GM23338 (cell line): ENCODE measurements at regions not wholly inside any gene's neighbourhood (a gene's known extent, or its start where the extent isn't known, plus 50 kb on each side); places are given as distances from the start of the nearest gene placed in this dataset.

ENCODE experiments used
- ATAC-seq: fragments of 200-7000 bp; cut with Tn5 transposase; 3 replicates; pipeline ENCODE4 v1.9.1; 2020
- DNase-seq: peaks from one replicate; pipeline ENCODE4 v3.0.0-alpha.2; 2015; ENCODE audit warnings: low spot score
- H2AFZ ChIP-seq: fragments of 200-600 bp; sonication (generic); 2 replicates; pipeline ENCODE4 v1.8.0; 2016; ENCODE audit warnings: antibody characterized with exemption, mild to moderate bottlenecking, moderate library complexity
- H3F3A ChIP-seq: fragments of 200-600 bp; sonication (generic); replicated peaks from 2 replicates; pipeline ENCODE4 v1.8.0; 2017; ENCODE audit warnings: antibody characterized with exemption, mixed run types, low read depth
- H3K27ac ChIP-seq: fragments of 200-600 bp; sonication (generic); 2 replicates; pipeline ENCODE4 v1.6.1; 2016; ENCODE audit warnings: low read depth
- H3K27me3 ChIP-seq: fragments of 200-600 bp; sonication (generic); 2 replicates; pipeline ENCODE4 v1.8.0; 2016; ENCODE audit warnings: mild to moderate bottlenecking, mixed run types, moderate library complexity; ENCODE audit not compliant: insufficient read depth
- H3K36me3 ChIP-seq: fragments of 200-600 bp; sonication (generic); 2 replicates; pipeline ENCODE4 v1.8.0; 2016; ENCODE audit warnings: mild to moderate bottlenecking; ENCODE audit not compliant: insufficient read depth
- H3K4me1 ChIP-seq: fragments of 200-600 bp; sonication (generic); 2 replicates; pipeline ENCODE4 v1.8.0; 2016; ENCODE audit warnings: mild to moderate bottlenecking, moderate library complexity; ENCODE audit not compliant: insufficient read depth
- H3K4me2 ChIP-seq: fragments of 200-600 bp; sonication (generic); 2 replicates; pipeline ENCODE4 v1.7.1; 2017; ENCODE audit warnings: mixed run types
- H3K4me3 ChIP-seq: fragments of 200-600 bp; sonication (generic); 2 replicates; pipeline ENCODE4 v1.6.1; 2016; ENCODE audit warnings: mixed run types
- H3K79me2 ChIP-seq: fragments of 200-600 bp; sonication (generic); replicated peaks from 2 replicates; pipeline ENCODE4 v1.8.0; 2017; ENCODE audit warnings: mild to moderate bottlenecking; ENCODE audit not compliant: insufficient read depth
- H3K9me2 ChIP-seq: fragments of 200-600 bp; sonication (generic); 2 replicates; pipeline ENCODE4 v1.8.0; 2017; ENCODE audit not compliant: insufficient read depth
- H4K20me1 ChIP-seq: fragments of 200-600 bp; sonication (generic); replicated peaks from 2 replicates; pipeline ENCODE4 v1.8.0; 2017; ENCODE audit warnings: mild to moderate bottlenecking; ENCODE audit not compliant: insufficient read depth
- H3K27ac Mint-ChIP-seq: 2 replicates; pipeline ENCODE4 v1.8.0; 2020; ENCODE audit warnings: inconsistent platforms, mild to moderate bottlenecking, moderate library complexity, mixed read lengths
- H3K27me3 Mint-ChIP-seq: 3 replicates; pipeline ENCODE4 v1.8.0; 2022; ENCODE audit warnings: low read depth, mild to moderate bottlenecking, moderate library complexity, mixed read lengths, inconsistent platforms; ENCODE audit not compliant: insufficient read depth, poor library complexity
- H3K36me3 Mint-ChIP-seq: 3 replicates; pipeline ENCODE4 v1.8.0; 2021; ENCODE audit warnings: low read depth, mild to moderate bottlenecking, inconsistent platforms, moderate library complexity, mixed read lengths
- H3K4me1 Mint-ChIP-seq: 3 replicates; pipeline ENCODE4 v1.8.0; 2020; ENCODE audit warnings: mild to moderate bottlenecking, inconsistent platforms, mixed read lengths
- H3K4me3 Mint-ChIP-seq: 3 replicates; pipeline ENCODE4 v1.8.0; 2021; ENCODE audit warnings: moderate library complexity, mild to moderate bottlenecking, inconsistent platforms, mixed read lengths
- H3K9me3 Mint-ChIP-seq: 3 replicates; pipeline ENCODE4 v1.8.0; 2020; ENCODE audit warnings: moderate library complexity, mild to moderate bottlenecking, inconsistent platforms, mixed read lengths
- CREB1 ChIP-seq: fragments of 250-450 bp; sonication (Bioruptor Pico); IDR thresholded peaks from 2 replicates; pipeline ENCODE4 v1.5.0; 2020; ENCODE audit warnings: low read depth, mild to moderate bottlenecking, moderate library complexity
- EZH2 ChIP-seq: fragments of 200-600 bp; sonication (generic); IDR thresholded peaks from one replicate; pipeline ENCODE4 v1.8.0; 2017; ENCODE audit warnings: antibody characterized with exemption, mild to moderate bottlenecking, low read depth; ENCODE audit not compliant: unreplicated experiment
- EZH2phosphoT487 ChIP-seq: fragments of 200-600 bp; sonication (generic); IDR thresholded peaks from one replicate; pipeline ENCODE4 v1.8.1; 2018; ENCODE audit warnings: antibody characterized with exemption; ENCODE audit not compliant: unreplicated experiment
- JUNB ChIP-seq: IDR thresholded peaks from one replicate; pipeline ENCODE4 v1.6.1; 2016; ENCODE audit warnings: antibody characterized with exemption; ENCODE audit not compliant: unreplicated experiment
- NANOG ChIP-seq: IDR thresholded peaks from 2 replicates; pipeline ENCODE4 v1.6.1; 2016; ENCODE audit warnings: antibody characterized with exemption, borderline replicate concordance
- STAT1 ChIP-seq: IDR thresholded peaks from one replicate; pipeline ENCODE4 v1.6.1; 2016; ENCODE audit warnings: antibody characterized with exemption; ENCODE audit not compliant: unreplicated experiment
- ZNF331 ChIP-seq: fragments of 250-450 bp; sonication (Bioruptor Pico); IDR thresholded peaks from 2 replicates; pipeline ENCODE4 v1.5.0; 2020; ENCODE audit warnings: low read depth, mild to moderate bottlenecking, moderate library complexity
- TF ChIP-seq, protein P1 (sequence below): fragments of 250-450 bp; sonication (Bioruptor Pico); IDR thresholded peaks from 2 replicates; pipeline ENCODE4 v1.5.0; 2020; ENCODE audit warnings: mild to moderate bottlenecking, moderate library complexity
- TF ChIP-seq, protein P2 (sequence below): IDR thresholded peaks from 2 replicates; pipeline ENCODE4 v1.6.1; 2016; ENCODE audit warnings: antibody characterized with exemption

DNA sequence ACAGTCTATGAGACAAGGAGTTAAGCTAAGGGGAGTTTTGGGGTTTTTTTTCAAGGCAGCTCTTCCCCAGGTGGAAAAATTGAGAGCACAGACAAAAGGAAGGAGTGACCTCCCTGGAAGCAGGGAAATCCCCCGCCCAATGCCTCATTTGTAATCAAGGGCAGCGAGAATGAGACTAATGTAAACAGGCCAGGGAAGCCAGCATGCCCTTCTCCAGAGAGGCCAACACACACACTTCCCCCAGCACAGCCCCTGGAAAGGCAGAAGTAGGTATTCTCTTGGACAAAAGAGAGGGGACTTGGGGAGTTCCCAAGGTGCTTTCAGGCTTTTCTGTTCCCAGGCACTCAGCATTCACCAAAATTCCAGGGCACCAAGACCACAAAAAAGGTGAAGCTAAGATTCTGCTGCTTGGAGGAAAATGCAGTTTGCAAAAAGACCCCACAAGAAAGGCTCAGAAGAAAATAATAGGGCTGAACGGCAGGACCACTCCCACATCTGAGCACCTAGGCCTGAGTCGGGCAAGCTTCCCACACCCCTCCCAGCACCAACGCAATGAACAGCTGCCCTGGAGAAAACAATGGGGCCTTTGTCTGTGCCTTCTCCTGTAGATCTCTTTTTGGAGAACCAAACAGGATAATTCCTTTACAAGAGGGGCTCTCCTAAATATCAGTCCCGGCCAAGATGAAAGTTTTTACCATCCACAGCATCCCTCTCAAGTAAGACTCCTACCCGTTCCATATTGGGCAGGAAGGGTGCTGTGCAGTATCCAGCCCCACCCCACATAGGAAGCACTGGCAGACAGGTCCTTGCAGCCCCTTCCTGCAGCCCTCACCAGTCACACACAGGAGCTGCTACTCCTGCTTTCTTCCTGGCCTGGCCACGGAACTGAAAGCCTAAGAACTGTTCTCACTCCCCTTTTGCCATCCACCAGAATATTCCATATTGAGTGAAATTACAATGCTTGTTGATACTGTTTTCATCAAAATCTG is 70.7 kb upstream of the AKIP1 start:
- peak; percentile 50 for DNase-seq
- no peak overlapping the region; the same call in 1 of the 2 replicates for H3K4me3 ChIP-seq
- Mint-ChIP-seq H3K27ac (peak overlapping the region; percentile 61), H3K4me1 (peaks cover 30% of the 10 kb centered on the region), H3K27me3 (peaks cover 11% of the 10 kb centered on the region), H3K9me3 (no peaks in the 10 kb centered on the region), H3K4me3 (peak overlapping the region; percentile 17; the same call in 2 of the 3 replicates), H3K36me3 (no peaks in the 10 kb centered on the region)
- no peaks in the 10 kb centered on the region for H4K20me1 ChIP-seq
- no peaks in the 10 kb centered on the region for H3F3A ChIP-seq
- no peaks in the 10 kb centered on the region for H3K36me3 ChIP-seq
- TF ChIP-seq, protein P1, sequence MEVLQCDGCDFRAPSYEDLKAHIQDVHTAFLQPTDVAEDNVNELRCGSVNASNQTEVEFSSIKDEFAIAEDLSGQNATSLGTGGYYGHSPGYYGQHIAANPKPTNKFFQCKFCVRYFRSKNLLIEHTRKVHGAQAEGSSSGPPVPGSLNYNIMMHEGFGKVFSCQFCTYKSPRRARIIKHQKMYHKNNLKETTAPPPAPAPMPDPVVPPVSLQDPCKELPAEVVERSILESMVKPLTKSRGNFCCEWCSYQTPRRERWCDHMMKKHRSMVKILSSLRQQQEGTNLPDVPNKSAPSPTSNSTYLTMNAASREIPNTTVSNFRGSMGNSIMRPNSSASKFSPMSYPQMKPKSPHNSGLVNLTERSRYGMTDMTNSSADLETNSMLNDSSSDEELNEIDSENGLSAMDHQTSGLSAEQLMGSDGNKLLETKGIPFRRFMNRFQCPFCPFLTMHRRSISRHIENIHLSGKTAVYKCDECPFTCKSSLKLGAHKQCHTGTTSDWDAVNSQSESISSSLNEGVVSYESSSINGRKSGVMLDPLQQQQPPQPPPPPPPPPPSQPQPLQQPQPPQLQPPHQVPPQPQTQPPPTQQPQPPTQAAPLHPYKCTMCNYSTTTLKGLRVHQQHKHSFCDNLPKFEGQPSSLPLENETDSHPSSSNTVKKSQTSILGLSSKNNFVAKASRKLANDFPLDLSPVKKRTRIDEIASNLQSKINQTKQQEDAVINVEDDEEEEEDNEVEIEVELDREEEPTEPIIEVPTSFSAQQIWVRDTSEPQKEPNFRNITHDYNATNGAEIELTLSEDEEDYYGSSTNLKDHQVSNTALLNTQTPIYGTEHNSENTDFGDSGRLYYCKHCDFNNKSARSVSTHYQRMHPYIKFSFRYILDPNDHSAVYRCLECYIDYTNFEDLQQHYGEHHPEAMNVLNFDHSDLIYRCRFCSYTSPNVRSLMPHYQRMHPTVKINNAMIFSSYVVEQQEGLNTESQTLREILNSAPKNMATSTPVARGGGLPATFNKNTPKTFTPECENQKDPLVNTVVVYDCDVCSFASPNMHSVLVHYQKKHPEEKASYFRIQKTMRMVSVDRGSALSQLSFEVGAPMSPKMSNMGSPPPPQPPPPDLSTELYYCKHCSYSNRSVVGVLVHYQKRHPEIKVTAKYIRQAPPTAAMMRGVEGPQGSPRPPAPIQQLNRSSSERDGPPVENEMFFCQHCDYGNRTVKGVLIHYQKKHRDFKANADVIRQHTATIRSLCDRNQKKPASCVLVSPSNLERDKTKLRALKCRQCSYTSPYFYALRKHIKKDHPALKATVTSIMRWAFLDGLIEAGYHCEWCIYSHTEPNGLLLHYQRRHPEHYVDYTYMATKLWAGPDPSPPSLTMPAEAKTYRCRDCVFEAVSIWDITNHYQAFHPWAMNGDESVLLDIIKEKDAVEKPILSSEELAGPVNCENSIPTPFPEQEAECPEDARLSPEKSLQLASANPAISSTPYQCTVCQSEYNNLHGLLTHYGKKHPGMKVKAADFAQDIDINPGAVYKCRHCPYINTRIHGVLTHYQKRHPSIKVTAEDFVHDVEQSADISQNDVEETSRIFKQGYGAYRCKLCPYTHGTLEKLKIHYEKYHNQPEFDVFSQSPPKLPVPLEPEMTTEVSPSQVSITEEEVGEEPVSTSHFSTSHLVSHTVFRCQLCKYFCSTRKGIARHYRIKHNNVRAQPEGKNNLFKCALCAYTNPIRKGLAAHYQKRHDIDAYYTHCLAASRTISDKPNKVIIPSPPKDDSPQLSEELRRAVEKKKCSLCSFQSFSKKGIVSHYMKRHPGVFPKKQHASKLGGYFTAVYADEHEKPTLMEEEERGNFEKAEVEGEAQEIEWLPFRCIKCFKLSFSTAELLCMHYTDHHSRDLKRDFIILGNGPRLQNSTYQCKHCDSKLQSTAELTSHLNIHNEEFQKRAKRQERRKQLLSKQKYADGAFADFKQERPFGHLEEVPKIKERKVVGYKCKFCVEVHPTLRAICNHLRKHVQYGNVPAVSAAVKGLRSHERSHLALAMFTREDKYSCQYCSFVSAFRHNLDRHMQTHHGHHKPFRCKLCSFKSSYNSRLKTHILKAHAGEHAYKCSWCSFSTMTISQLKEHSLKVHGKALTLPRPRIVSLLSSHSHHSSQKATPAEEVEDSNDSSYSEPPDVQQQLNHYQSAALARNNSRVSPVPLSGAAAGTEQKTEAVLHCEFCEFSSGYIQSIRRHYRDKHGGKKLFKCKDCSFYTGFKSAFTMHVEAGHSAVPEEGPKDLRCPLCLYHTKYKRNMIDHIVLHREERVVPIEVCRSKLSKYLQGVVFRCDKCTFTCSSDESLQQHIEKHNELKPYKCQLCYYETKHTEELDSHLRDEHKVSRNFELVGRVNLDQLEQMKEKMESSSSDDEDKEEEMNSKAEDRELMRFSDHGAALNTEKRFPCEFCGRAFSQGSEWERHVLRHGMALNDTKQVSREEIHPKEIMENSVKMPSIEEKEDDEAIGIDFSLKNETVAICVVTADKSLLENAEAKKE (CRISPR knock-in tag) = no peak
- TF ChIP-seq EZH2 = no peak
- TF ChIP-seq STAT1 = no peak
- TF ChIP-seq ZNF331 = no peak
- no peak for TF ChIP-seq NANOG
- no peak for TF ChIP-seq CREB1 (CRISPR knock-in tag)
- no peak for TF ChIP-seq JUNB
- no peak for TF ChIP-seq EZH2phosphoT487
- TF ChIP-seq, protein P2, sequence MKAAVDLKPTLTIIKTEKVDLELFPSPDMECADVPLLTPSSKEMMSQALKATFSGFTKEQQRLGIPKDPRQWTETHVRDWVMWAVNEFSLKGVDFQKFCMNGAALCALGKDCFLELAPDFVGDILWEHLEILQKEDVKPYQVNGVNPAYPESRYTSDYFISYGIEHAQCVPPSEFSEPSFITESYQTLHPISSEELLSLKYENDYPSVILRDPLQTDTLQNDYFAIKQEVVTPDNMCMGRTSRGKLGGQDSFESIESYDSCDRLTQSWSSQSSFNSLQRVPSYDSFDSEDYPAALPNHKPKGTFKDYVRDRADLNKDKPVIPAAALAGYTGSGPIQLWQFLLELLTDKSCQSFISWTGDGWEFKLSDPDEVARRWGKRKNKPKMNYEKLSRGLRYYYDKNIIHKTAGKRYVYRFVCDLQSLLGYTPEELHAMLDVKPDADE = no peak
- H3K4me1 ChIP-seq = peaks cover 25% of the 10 kb centered on the region
- H3K79me2 ChIP-seq = no peaks in the 10 kb centered on the region
- peak overlapping the region; percentile 57 for H3K27ac ChIP-seq
- peak overlapping the region; percentile 28; the same call in 1 of the 2 replicates for H2AFZ ChIP-seq
- H3K4me2 ChIP-seq = peak overlapping the region; percentile 11
- ATAC-seq = peak; percentile 88
- peaks cover 11% of the 10 kb centered on the region; the same call in 1 of the 2 replicates for H3K9me2 ChIP-seq
- H3K27me3 ChIP-seq = no peaks in the 10 kb centered on the region
